Neuronal stem cell (in vitro differentiated cells): ENCODE measurements at regions not wholly inside any gene's neighbourhood (a gene's known extent, or its start where the extent isn't known, plus 50 kb on each side); places are given as distances from the start of the nearest gene placed in this dataset.

Source experiments
- DNase-seq: peaks from one replicate; pipeline ENCODE4 v3.0.0-alpha.2; 2013; ENCODE audit warnings: low spot score
- H2AFZ ChIP-seq: one replicate; pipeline ENCODE4 v1.6.1; 2013; ENCODE audit warnings: mild to moderate bottlenecking, low read length, inconsistent platforms
- H2AK5ac ChIP-seq: 2 replicates; pipeline ENCODE4 v1.6.1; 2013; ENCODE audit warnings: low read depth, mild to moderate bottlenecking, inconsistent platforms, low read length, moderate library complexity, mixed read lengths
- H2BK120ac ChIP-seq: 2 replicates; pipeline ENCODE4 v1.6.1; 2013; ENCODE audit warnings: low read depth, mild to moderate bottlenecking, inconsistent platforms, low read length, moderate library complexity, mixed read lengths
- H2BK12ac ChIP-seq: one replicate; pipeline ENCODE4 v1.6.1; 2013; ENCODE audit warnings: low read length, inconsistent platforms
- H2BK15ac ChIP-seq: 2 replicates; pipeline ENCODE4 v1.6.1; 2013; ENCODE audit warnings: mild to moderate bottlenecking, low read length, inconsistent platforms, mixed read lengths
- H2BK5ac ChIP-seq: one replicate; pipeline ENCODE4 v1.6.1; 2013; ENCODE audit warnings: inconsistent platforms, mild to moderate bottlenecking, low read length, moderate library complexity
- H3K14ac ChIP-seq: one replicate; pipeline ENCODE4 v1.6.1; 2013; ENCODE audit warnings: low read length, inconsistent platforms
- H3K18ac ChIP-seq: 2 replicates; pipeline ENCODE4 v1.6.1; 2013; ENCODE audit warnings: low read length, inconsistent platforms
- H3K23ac ChIP-seq: 2 replicates; pipeline ENCODE4 v1.6.1; 2013; ENCODE audit warnings: low read depth, mild to moderate bottlenecking, mixed read lengths, low read length, inconsistent platforms; ENCODE audit not compliant: poor library complexity
- H3K27ac ChIP-seq: replicated peaks from 3 replicates; pipeline ENCODE4 v1.5.1; 2013; ENCODE audit warnings: low read length, inconsistent platforms
- H3K27me3 ChIP-seq, 3 experiments: 2 replicates each; pipeline ENCODE4 v1.6.1; 2013; ENCODE audit warnings: low read length in 3 of 3, mild to moderate bottlenecking in 2 of 3, inconsistent platforms in 1 of 3, low read depth in 1 of 3, mixed read lengths in 1 of 3, moderate library complexity in 1 of 3; ENCODE audit not compliant: control insufficient read depth in 3 of 3, insufficient read depth in 3 of 3
- H3K36me3 ChIP-seq, 2 donors: replicated peaks in 1 of 2; 2 replicates each; pipeline ENCODE4 v1.6.1; 2013; ENCODE audit warnings: low read length in 2 of 2; ENCODE audit not compliant: control insufficient read depth in 2 of 2, insufficient read depth in 2 of 2
- H3K4ac ChIP-seq: 2 replicates; pipeline ENCODE4 v1.6.1; 2013; ENCODE audit warnings: inconsistent platforms, mild to moderate bottlenecking, low read length, moderate library complexity
- H3K4me1 ChIP-seq, 2 donors: 1 replicate in 1 of 2; 2 replicates in 1 of 2; pipeline ENCODE4 v1.6.1; 2013; ENCODE audit warnings: low read length in 2 of 2, low read depth in 1 of 2; ENCODE audit not compliant: control insufficient read depth in 2 of 2, insufficient read depth in 1 of 2
- H3K4me2 ChIP-seq: one replicate; pipeline ENCODE4 v1.6.1; 2013; ENCODE audit warnings: mild to moderate bottlenecking, low read length, inconsistent platforms; ENCODE audit not compliant: insufficient read depth, poor library complexity, severe bottlenecking
- H3K4me3 ChIP-seq, 2 donors: 2 replicates each; pipeline ENCODE4 v1.5.1; 2013; ENCODE audit warnings: low read length in 2 of 2, mild to moderate bottlenecking in 2 of 2, inconsistent platforms in 1 of 2, moderate library complexity in 1 of 2
- H3K79me1 ChIP-seq: one replicate; pipeline ENCODE4 v1.6.1; 2013; ENCODE audit warnings: low read depth, mild to moderate bottlenecking, inconsistent platforms, low read length, moderate library complexity
- H3K9ac ChIP-seq: one replicate; pipeline ENCODE4 v1.6.1; 2013; ENCODE audit warnings: mild to moderate bottlenecking, low read depth, low read length, inconsistent platforms; ENCODE audit not compliant: poor library complexity
- H3K9me3 ChIP-seq, 2 donors: replicated peaks in 1 of 2; 2 replicates each; pipeline versions ENCODE3 to v1.6.1; 2013; ENCODE audit warnings: low read length in 2 of 2, mild to moderate bottlenecking in 2 of 2, inconsistent platforms in 1 of 2, low read depth in 1 of 2, mixed read lengths in 1 of 2, moderate library complexity in 1 of 2; ENCODE audit not compliant: control insufficient read depth in 2 of 2, insufficient read depth in 1 of 2
- H4K8ac ChIP-seq: one replicate; pipeline ENCODE4 v1.6.1; 2013; ENCODE audit warnings: low read depth, mild to moderate bottlenecking, inconsistent platforms, low read length, moderate library complexity
- H4K91ac ChIP-seq: one replicate; pipeline ENCODE4 v1.6.1; 2013; ENCODE audit warnings: low read length, low read depth, mild to moderate bottlenecking, inconsistent platforms; ENCODE audit not compliant: poor library complexity
- WGBS, 2 donors: extraction: QIAGEN DNeasy Blood & Tissue Kit; methylation state at CpG; one replicate each; pipeline ENCODE4 v1.1.7; 2013; ENCODE audit warnings: missing lambda C conversion rate in 2 of 2, mixed read lengths in 1 of 2; ENCODE audit not compliant: insufficient read length in 2 of 2, insufficient replicate concordance in 1 of 2; ENCODE audit errors: extremely low coverage in 2 of 2; 5-methylcytosine and 5-hydroxymethylcytosine counted together

DNA sequence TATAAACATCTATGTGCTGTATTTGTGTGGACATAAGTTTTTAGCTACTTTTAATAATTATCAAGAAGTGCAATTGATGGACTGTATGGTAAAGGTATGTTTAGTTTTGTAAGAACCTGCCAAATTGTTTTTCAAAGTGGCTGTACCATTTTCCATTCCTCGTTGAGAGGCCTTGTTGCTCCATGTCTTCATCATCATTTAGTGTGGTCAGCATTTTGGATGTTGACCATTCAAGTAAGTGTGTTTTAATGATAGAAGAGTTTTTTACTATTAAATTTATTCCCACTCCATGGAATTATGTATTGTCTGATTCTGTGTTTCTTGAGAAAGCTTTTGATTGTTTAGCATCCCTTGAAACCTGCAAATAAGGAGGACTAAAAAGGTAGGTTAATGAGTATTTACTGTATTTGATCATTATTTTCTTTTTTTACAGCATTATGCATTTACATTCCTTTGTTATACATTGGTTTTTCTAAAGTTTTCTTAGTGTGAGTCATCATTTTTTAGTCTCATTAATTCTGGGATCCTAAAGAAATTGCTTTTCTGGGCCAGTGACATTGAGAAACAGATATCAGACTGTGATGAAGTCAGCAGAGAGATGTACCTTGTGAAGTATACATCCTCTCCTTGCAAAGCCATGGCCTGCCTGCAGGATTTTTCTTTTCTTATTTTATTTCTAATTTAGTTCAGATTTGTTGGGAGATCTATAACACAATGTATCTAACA, 312.8 kb upstream of the PTCHD4 start:
- no CpG with 5 or more reads among the region's 1 CpG for WGBS, 2 donors
- H3K27ac ChIP-seq, result no peak overlapping the region
- no peak for DNase-seq
- no peak overlapping the region for H3K9ac ChIP-seq
- no peaks in the 10 kb centered on the region for H3K36me3 ChIP-seq
- H4K8ac ChIP-seq, result no peak overlapping the region
- H3K4ac ChIP-seq, result no peak overlapping the region
- no peak overlapping the region for H3K18ac ChIP-seq
- no peak overlapping the region for H4K91ac ChIP-seq
- H3K23ac ChIP-seq, result no peak overlapping the region
- H2BK5ac ChIP-seq, result no peak overlapping the region
- no peak overlapping the region for H3K4me3 ChIP-seq
- no peak overlapping the region for H2AFZ ChIP-seq
- no peak overlapping the region for H2BK120ac ChIP-seq
- H3K79me1 ChIP-seq, result no peaks in the 10 kb centered on the region
- H3K4me2 ChIP-seq, result no peak overlapping the region
- no peak overlapping the region for H2BK15ac ChIP-seq
- H3K9me3 ChIP-seq, result no peaks in the 10 kb centered on the region
- no peak overlapping the region for H2BK12ac ChIP-seq
- H2AK5ac ChIP-seq, result no peak overlapping the region
- H3K14ac ChIP-seq, result no peak overlapping the region
- no peaks in the 10 kb centered on the region for H3K27me3 ChIP-seq
- no peaks in the 10 kb centered on the region for H3K4me1 ChIP-seq

DNA sequence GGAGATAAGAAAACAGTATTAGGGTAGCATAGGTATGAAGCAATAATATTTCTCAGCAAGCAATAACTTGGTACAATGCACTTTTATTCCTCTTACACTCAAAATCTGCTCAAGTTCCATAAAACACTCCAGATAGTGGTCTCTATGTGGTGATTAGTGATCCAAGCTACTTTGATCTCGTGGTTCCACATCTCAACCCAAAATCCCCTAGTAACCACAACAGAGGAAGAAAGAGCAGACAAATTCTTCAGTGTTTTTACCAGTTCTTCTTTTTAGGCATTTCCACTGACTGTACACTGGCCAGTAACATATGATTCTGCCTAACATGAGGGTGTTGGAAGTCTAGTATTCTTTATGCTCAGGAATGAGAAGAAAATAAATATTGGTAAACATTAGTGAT, 309.0 kb upstream of the PTCHD4 start:
- no peak overlapping the region for H2AFZ ChIP-seq
- H3K4ac ChIP-seq, result no peak overlapping the region
- no peak overlapping the region for H3K9ac ChIP-seq
- H3K36me3 ChIP-seq, result no peaks in the 10 kb centered on the region
- H2AK5ac ChIP-seq, result no peak overlapping the region
- H3K4me1 ChIP-seq, result no peaks in the 10 kb centered on the region
- no CpG with 5 or more reads among the region's 1 CpG for WGBS, 2 donors
- no peak overlapping the region for H2BK120ac ChIP-seq
- no peak overlapping the region for H3K4me3 ChIP-seq
- H2BK5ac ChIP-seq, result no peak overlapping the region
- no peak overlapping the region for H2BK12ac ChIP-seq
- H4K91ac ChIP-seq, result no peak overlapping the region
- no peaks in the 10 kb centered on the region for H3K79me1 ChIP-seq
- no peak overlapping the region for H3K14ac ChIP-seq
- no peak overlapping the region for H3K18ac ChIP-seq
- no peak overlapping the region for H2BK15ac ChIP-seq
- H3K4me2 ChIP-seq, result no peak overlapping the region
- H3K27ac ChIP-seq, result no peak overlapping the region
- H3K27me3 ChIP-seq, result no peaks in the 10 kb centered on the region
- H3K23ac ChIP-seq, result no peak overlapping the region
- H4K8ac ChIP-seq, result no peak overlapping the region
- H3K9me3 ChIP-seq, result no peaks in the 10 kb centered on the region
- no peak for DNase-seq

DNA sequence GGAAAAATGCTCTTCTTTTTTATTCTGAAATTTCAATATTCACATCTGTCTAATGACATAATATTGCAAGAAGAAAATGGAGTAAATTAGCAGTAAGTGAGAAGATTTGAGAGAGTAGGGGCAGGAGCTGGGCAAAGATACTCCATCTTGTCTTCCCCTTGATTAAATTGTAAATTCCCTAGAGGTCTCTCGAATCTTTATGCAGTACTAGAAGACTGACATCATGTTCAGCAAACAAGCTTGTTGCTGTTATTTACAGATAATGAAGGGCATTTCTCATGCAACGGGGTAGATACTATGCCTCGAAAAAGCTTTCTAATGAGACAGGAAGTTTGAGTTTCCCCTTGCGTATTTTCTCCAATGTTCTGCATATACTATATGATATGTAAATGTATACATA, 306.9 kb upstream of the PTCHD4 start:
- no peak overlapping the region for H3K14ac ChIP-seq
- H4K8ac ChIP-seq, result no peak overlapping the region
- no peak overlapping the region for H2BK120ac ChIP-seq
- H3K9ac ChIP-seq, result no peak overlapping the region
- H3K4me1 ChIP-seq, result no peaks in the 10 kb centered on the region
- no peak overlapping the region for H2BK15ac ChIP-seq
- H3K27ac ChIP-seq, result no peak overlapping the region
- no peaks in the 10 kb centered on the region for H3K9me3 ChIP-seq
- no peak overlapping the region for H3K4me3 ChIP-seq
- no peak for DNase-seq
- no peak overlapping the region for H2BK5ac ChIP-seq
- no peak overlapping the region for H2BK12ac ChIP-seq
- no peaks in the 10 kb centered on the region for H3K27me3 ChIP-seq
- H3K18ac ChIP-seq, result no peak overlapping the region
- H3K79me1 ChIP-seq, result no peaks in the 10 kb centered on the region
- no peak overlapping the region for H3K4ac ChIP-seq
- H2AFZ ChIP-seq, result no peak overlapping the region
- H2AK5ac ChIP-seq, result no peak overlapping the region
- no CpG with 5 or more reads among the region's 4 CpGs for WGBS, 2 donors
- H3K23ac ChIP-seq, result no peak overlapping the region
- no peak overlapping the region for H4K91ac ChIP-seq
- no peak overlapping the region for H3K4me2 ChIP-seq
- no peaks in the 10 kb centered on the region for H3K36me3 ChIP-seq

DNA sequence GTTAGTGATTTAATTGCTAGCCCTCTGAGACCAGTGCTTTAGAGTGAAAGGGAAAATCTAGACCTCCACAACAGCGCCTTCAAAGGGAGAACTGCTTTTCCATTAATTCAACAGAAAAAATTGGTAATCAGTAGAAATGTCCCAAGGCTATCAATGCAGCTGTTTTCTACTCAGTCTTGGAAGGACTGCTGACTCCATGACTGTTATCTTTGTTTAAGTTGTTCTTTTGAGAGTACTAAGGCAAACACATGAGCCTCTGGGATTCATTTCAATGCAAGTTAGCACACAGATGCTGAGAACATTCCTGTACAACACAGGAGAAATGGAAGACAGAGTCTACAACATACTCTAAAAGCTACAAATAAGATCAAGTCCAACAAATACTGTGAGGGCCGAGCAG, 301.7 kb upstream of the PTCHD4 start:
- H3K79me1 ChIP-seq, result no peaks in the 10 kb centered on the region
- H3K14ac ChIP-seq, result no peak overlapping the region
- H2BK15ac ChIP-seq, result no peak overlapping the region
- H2BK12ac ChIP-seq, result no peak overlapping the region
- H3K36me3 ChIP-seq, result no peaks in the 10 kb centered on the region
- H2AK5ac ChIP-seq, result no peak overlapping the region
- H4K8ac ChIP-seq, result no peak overlapping the region
- no peak overlapping the region for H3K27ac ChIP-seq
- no peak overlapping the region for H3K4me2 ChIP-seq
- H3K9ac ChIP-seq, result no peak overlapping the region
- H4K91ac ChIP-seq, result no peak overlapping the region
- H3K18ac ChIP-seq, result no peak overlapping the region
- no peaks in the 10 kb centered on the region for H3K27me3 ChIP-seq
- H2BK120ac ChIP-seq, result no peak overlapping the region
- DNase-seq, result no peak
- no CpG with 5 or more reads among the region's 2 CpGs for WGBS, 2 donors
- H3K4me1 ChIP-seq, result no peaks in the 10 kb centered on the region
- H3K23ac ChIP-seq, result no peak overlapping the region
- H3K4me3 ChIP-seq, result no peak overlapping the region
- H3K9me3 ChIP-seq, result no peaks in the 10 kb centered on the region
- no peak overlapping the region for H2BK5ac ChIP-seq
- no peak overlapping the region for H2AFZ ChIP-seq
- H3K4ac ChIP-seq, result no peak overlapping the region
